Esophagus muscularis mucosa (tissue), 4 donors: ENCODE measurements at regions not wholly inside any gene's neighbourhood (a gene's known extent, or its start where the extent isn't known, plus 50 kb on each side); places are given as distances from the start of the nearest gene placed in this dataset.

Experiments used
- DNase-seq: peaks from one replicate; pipeline ENCODE4 v3.0.0-alpha.2; 2017; ENCODE audit errors: extremely low spot score
- H3K27ac ChIP-seq, 4 donors: fragments of 200-600 bp; sonication (generic); replicated peaks in 1 of 4; 1 replicate in 3 of 4; 2 replicates in 1 of 4; pipeline ENCODE4 v1.5.1; 2016 to 2019; ENCODE audit warnings: mild to moderate bottlenecking in 1 of 4
- H3K27me3 ChIP-seq, 4 donors: fragments of 200-600 bp; sonication (generic); one replicate each; pipeline versions ENCODE4 v1.5.1 to v1.6.0; 2016 to 2019
- H3K36me3 ChIP-seq, 4 donors: fragments of 200-600 bp; sonication (generic); one replicate each; pipeline ENCODE4 v1.5.1; 2016 to 2019
- H3K4me1 ChIP-seq, 4 donors: fragments of 200-600 bp; sonication (generic); one replicate each; pipeline ENCODE4 v1.5.1; 2016 to 2019
- H3K4me3 ChIP-seq, 4 donors: fragments of 200-600 bp; sonication (generic); 1 replicate in 2 of 4; 2 replicates in 2 of 4; pipeline ENCODE4 v1.5.1; 2016 to 2019; ENCODE audit warnings: mild to moderate bottlenecking in 4 of 4, moderate library complexity in 1 of 4
- H3K9me3 ChIP-seq, 4 donors: fragments of 200-600 bp; sonication (generic); 1 replicate in 3 of 4; 2 replicates in 1 of 4; pipeline ENCODE4 v1.5.1; 2016 to 2019
- EP300 ChIP-seq: sonication (generic); formaldehyde crosslinking; IDR thresholded peaks from one replicate; pipeline ENCODE4 v1.6.1; 2017; ENCODE audit warnings: antibody characterized with exemption
- POLR2A ChIP-seq: fragments of 450-650 bp; IDR thresholded peaks from one replicate; pipeline ENCODE4 v1.6.1; 2017; ENCODE audit warnings: antibody characterized with exemption, moderate library complexity, mild to moderate bottlenecking, low read depth
- POLR2AphosphoS5 ChIP-seq, 2 donors: sonication (generic); formaldehyde crosslinking; IDR thresholded peaks; one replicate each; pipeline ENCODE4 v1.6.1; 2017; ENCODE audit warnings: antibody characterized with exemption in 2 of 2
- WGBS: methylation state at CpG from one replicate; pipeline ENCODE4 v1.1.5; 2018; 5-methylcytosine and 5-hydroxymethylcytosine counted together
- intact Hi-C: fragments of 100-400 bp; cut with DNase I; formaldehyde crosslinking; loops from one replicate; pipeline ENCODE4 v1.15.1; 2023
- TF ChIP-seq, protein P1 (sequence below), 3 experiments: fragments of 200-600 bp in 2 of 3; fragments of 450-650 bp in 1 of 3; sonication (generic) in 2 of 3; IDR thresholded peaks; one replicate each; pipeline ENCODE4 v1.5.1; 2017 to 2019; ENCODE audit warnings: antibody characterized with exemption in 3 of 3, mild to moderate bottlenecking in 2 of 3, moderate library complexity in 1 of 3

DNA sequence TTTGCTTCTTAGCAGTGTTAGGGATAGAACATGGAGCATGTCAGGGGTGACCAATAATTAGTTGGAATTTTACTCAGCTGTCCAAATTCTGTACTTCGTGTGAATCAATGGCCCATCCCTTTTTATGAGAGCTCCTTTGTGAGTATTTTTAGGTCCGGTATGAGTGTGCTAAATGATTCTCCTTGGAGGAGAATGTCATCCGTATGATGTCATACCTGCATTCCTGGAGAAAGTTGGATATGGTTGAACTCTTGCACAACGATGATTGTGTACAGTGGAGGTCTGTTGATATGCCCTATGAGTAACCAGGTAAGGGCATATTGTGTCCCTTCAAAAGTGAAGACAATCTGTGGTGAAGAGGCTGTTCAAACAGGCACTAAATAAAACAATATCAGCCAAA lies 400.8 kb downstream of the GXYLT1 start:
- no peak overlapping the region for H3K4me3 ChIP-seq
- TF ChIP-seq POLR2A (no peak), POLR2AphosphoS5 (IDR thresholded peaks at IDR 0.05) (no peak), EP300 (no peak)
- TF ChIP-seq, protein P1, sequence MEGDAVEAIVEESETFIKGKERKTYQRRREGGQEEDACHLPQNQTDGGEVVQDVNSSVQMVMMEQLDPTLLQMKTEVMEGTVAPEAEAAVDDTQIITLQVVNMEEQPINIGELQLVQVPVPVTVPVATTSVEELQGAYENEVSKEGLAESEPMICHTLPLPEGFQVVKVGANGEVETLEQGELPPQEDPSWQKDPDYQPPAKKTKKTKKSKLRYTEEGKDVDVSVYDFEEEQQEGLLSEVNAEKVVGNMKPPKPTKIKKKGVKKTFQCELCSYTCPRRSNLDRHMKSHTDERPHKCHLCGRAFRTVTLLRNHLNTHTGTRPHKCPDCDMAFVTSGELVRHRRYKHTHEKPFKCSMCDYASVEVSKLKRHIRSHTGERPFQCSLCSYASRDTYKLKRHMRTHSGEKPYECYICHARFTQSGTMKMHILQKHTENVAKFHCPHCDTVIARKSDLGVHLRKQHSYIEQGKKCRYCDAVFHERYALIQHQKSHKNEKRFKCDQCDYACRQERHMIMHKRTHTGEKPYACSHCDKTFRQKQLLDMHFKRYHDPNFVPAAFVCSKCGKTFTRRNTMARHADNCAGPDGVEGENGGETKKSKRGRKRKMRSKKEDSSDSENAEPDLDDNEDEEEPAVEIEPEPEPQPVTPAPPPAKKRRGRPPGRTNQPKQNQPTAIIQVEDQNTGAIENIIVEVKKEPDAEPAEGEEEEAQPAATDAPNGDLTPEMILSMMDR (IDR thresholded peaks at IDR 0.05), result no peak
- H3K36me3 ChIP-seq, result no peaks in the 10 kb centered on the region
- no peaks in the 10 kb centered on the region for H3K4me1 ChIP-seq
- no peaks in the 10 kb centered on the region for H3K9me3 ChIP-seq
- WGBS, result 82% methylated on average over 4 of the region's 4 CpGs
- intact Hi-C loops, result no loop called here
- no peaks in the 10 kb centered on the region for H3K27me3 ChIP-seq
- DNase-seq, result no peak
- H3K27ac ChIP-seq, result no peak overlapping the region

DNA sequence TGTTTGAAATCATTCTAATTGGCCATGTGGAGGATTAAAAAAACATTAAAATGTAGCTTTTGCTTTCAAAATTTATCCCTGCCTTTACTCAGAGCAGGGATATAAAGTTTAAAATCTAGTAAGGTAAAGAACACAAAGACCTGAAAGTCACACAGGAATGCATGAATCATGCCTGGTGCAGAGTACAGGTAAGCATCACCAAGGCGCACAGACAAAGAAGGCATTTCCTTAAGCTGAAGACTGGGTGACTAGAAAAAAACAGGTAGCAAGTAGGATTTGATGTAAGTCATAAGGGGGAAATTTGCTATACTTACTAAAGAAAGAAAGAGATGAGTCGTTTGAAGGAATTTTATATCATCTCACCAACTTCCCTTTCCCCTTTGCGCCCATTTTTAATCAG lies 405.6 kb downstream of the GXYLT1 start:
- no peak overlapping the region for H3K27ac ChIP-seq
- no peak for DNase-seq
- no peaks in the 10 kb centered on the region for H3K4me1 ChIP-seq
- no peaks in the 10 kb centered on the region for H3K9me3 ChIP-seq
- H3K36me3 ChIP-seq, result no peaks in the 10 kb centered on the region
- H3K27me3 ChIP-seq, result no peaks in the 10 kb centered on the region
- TF ChIP-seq, protein P1 (IDR thresholded peaks at IDR 0.05), result no peak
- no peak for TF ChIP-seq POLR2AphosphoS5 (IDR thresholded peaks at IDR 0.05)
- no peak for TF ChIP-seq POLR2A
- no peak for TF ChIP-seq EP300
- WGBS, result 85% methylated on average over 3 of the region's 3 CpGs
- intact Hi-C loops, result no loop called here
- H3K4me3 ChIP-seq, result no peak overlapping the region

DNA sequence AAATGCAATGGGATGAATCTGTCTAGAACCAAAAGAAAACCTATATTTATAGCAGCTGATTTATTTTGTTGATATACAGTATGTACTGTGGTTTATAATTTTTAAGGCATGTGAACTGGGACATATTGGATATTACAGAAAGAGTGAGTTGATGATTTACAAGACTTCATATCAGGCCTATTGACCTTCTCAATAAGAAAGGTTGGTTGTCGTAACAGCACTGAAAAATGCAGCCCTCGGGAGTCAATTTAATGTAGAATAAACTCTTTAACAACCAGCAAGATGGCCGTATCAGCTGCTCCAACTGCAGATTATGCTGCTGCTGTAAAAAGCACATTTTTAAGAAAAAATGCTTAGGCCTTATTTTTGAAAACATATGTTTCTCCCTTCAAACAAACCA lies 407.3 kb downstream of the GXYLT1 start:
- Histone ChIP-seq H3K4me1 (no peaks in the 10 kb centered on the region), H3K27ac (no peak overlapping the region), H3K4me3 (no peak overlapping the region), H3K27me3 (no peaks in the 10 kb centered on the region), H3K9me3 (no peaks in the 10 kb centered on the region), H3K36me3 (no peaks in the 10 kb centered on the region)
- TF ChIP-seq POLR2A (no peak), POLR2AphosphoS5 (IDR thresholded peaks at IDR 0.05) (no peak), EP300 (no peak)
- 80% methylated on average over 3 of the region's 3 CpGs for WGBS
- intact Hi-C loops, result no loop called here
- DNase-seq, result no peak

DNA sequence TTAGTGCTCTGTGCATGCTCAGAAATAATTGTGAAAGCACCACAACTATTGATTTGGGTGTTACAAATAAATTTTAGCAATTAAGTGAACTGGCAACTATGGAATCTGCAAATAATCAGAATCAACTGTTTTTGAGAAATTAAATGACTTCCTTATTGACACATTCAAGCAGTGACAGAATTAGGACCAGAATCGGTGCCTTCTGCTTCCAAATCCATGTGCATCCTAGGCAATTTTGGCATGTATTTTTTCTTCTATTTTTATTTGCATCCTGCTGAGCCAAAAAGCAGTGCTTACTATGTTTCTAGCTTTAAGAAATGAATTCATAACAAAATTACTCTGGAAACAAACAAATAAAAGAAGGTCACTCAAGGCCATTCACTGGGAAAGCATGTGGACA lies 408.2 kb downstream of the GXYLT1 start:
- 61% methylated on average over 1 of the region's 1 CpG for WGBS
- Histone ChIP-seq H3K9me3 (no peaks in the 10 kb centered on the region), H3K4me1 (no peaks in the 10 kb centered on the region), H3K36me3 (no peaks in the 10 kb centered on the region), H3K27ac (no peak overlapping the region), H3K4me3 (no peak overlapping the region), H3K27me3 (no peaks in the 10 kb centered on the region)
- intact Hi-C loops, result no loop called here
- DNase-seq, result no peak
- TF ChIP-seq, protein P1 (IDR thresholded peaks at IDR 0.05), result no peak
- no peak for TF ChIP-seq EP300

DNA sequence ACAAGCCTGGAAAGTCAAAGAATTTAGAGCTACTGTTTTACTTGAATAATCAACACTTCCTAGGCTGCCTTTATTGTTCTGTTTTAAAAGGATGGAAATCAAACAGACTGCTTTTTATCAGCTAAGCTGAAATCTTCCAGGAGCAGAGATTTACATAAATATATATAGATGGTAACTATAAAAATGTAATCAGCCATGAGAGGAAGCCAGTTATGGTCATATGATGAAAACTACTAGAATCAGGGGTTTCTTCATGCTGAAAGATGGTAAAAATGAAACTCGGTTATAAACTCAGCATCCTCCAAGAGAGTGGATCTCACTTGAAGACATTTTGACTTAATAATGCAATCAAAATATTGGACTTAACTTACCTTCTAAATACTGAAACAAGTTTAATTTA lies 413.0 kb downstream of the GXYLT1 start:
- H3K27ac ChIP-seq, result no peak overlapping the region
- H3K4me1 ChIP-seq, result no peaks in the 10 kb centered on the region
- no peaks in the 10 kb centered on the region for H3K27me3 ChIP-seq
- H3K9me3 ChIP-seq, result no peaks in the 10 kb centered on the region
- DNase-seq, result no peak
- intact Hi-C loops, result no loop called here
- 63% methylated on average over 1 of the region's 1 CpG for WGBS
- no peak overlapping the region for H3K4me3 ChIP-seq
- no peaks in the 10 kb centered on the region for H3K36me3 ChIP-seq
- TF ChIP-seq, protein P1 (IDR thresholded peaks at IDR 0.05), result no peak
- TF ChIP-seq POLR2AphosphoS5 (IDR thresholded peaks at IDR 0.05) (no peak), EP300 (no peak), POLR2A (no peak)
